A673 (cell line): ENCODE measurements at regions not wholly inside any gene's neighbourhood (a gene's known extent, or its start where the extent isn't known, plus 50 kb on each side); places are given as distances from the start of the nearest gene placed in this dataset.

ENCODE experiments used
- BruUV-seq: library from RNA; stranded (reverse); fragments of 400-500 nt; replicated peaks from 2 replicates; lab custom pipeline; 2021; lab: Mats Ljungman, UMichigan
- CTCF ChIA-PET: fragments of 300-600 bp; sonication (Branson Sonifier 250); formaldehyde crosslinking; loops from one replicate; lab custom pipeline; 2022; ENCODE audit warnings: antibody characterized with exemption; lab: Charles Lee
- POLR2A ChIA-PET: fragments of 300-600 bp; sonication (Branson Sonifier 250); formaldehyde crosslinking; loops from one replicate; lab custom pipeline; 2022; ENCODE audit warnings: antibody characterized with exemption; ENCODE audit not compliant: low non-redundant PET; lab: Charles Lee
- DNase-seq: peaks from one replicate; pipeline ENCODE4 v3.0.0-alpha.2; 2015; ENCODE audit warnings: low spot score
- H3K27ac ChIP-seq: fragments of 200-600 bp; sonication (generic); 2 replicates; pipeline ENCODE4 v1.5.1; 2016; ENCODE audit warnings: mixed run types, low read depth, mild to moderate bottlenecking, mixed read lengths, antibody characterized with exemption, low read length; ENCODE audit not compliant: poor library complexity, severe bottlenecking
- H3K27me3 ChIP-seq: fragments of 200-600 bp; sonication (generic); replicated peaks from 2 replicates; pipeline ENCODE4 v1.6.1; 2017; ENCODE audit warnings: mixed run types, low read depth, mild to moderate bottlenecking, mixed read lengths, antibody characterized with exemption, low read length; ENCODE audit not compliant: insufficient read depth, poor library complexity
- H3K36me3 ChIP-seq: fragments of 200-600 bp; sonication (generic); 2 replicates; pipeline ENCODE4 v1.6.1; 2016; ENCODE audit warnings: mixed run types, mild to moderate bottlenecking, mixed read lengths, antibody characterized with exemption, low read length; ENCODE audit not compliant: insufficient read depth, poor library complexity, severe bottlenecking
- H3K4me1 ChIP-seq: fragments of 200-600 bp; sonication (generic); 2 replicates; pipeline ENCODE4 v1.6.1; 2017; ENCODE audit warnings: mixed run types, mild to moderate bottlenecking, mixed read lengths, antibody characterized with exemption, low read length; ENCODE audit not compliant: insufficient read depth, poor library complexity, severe bottlenecking
- H3K4me3 ChIP-seq: fragments of 200-600 bp; sonication (generic); 2 replicates; pipeline ENCODE4 v1.5.1; 2016; ENCODE audit warnings: low read depth, mixed run types, mild to moderate bottlenecking, mixed read lengths, low read length; ENCODE audit not compliant: poor library complexity, severe bottlenecking
- H3K9me3 ChIP-seq: fragments of 200-600 bp; sonication (generic); 2 replicates; pipeline ENCODE4 v1.6.1; 2016; ENCODE audit warnings: mixed run types, low read depth, mild to moderate bottlenecking, mixed read lengths, antibody characterized with exemption, low read length; ENCODE audit not compliant: poor library complexity, severe bottlenecking
- CTCF ChIP-seq: fragments of 300-800, 200-600 bp; sonication (generic); conservative IDR thresholded peaks from 2 replicates; pipeline ENCODE4 v1.5.1; 2017; ENCODE audit warnings: low read depth, mild to moderate bottlenecking, antibody characterized with exemption, low read length, moderate library complexity, mixed read lengths
- EZH2 ChIP-seq: fragments of 200-600 bp; sonication (generic); IDR thresholded peaks from 2 replicates; pipeline ENCODE4 v1.6.1; 2017; ENCODE audit warnings: borderline replicate concordance, low read depth, mild to moderate bottlenecking, mixed read lengths, antibody characterized with exemption, low read length; ENCODE audit not compliant: poor library complexity, severe bottlenecking
- intact Hi-C: fragments of 100-400 bp; cut with micrococcal nuclease; formaldehyde crosslinking; loops from one replicate; pipeline ENCODE4 v1.10.0; 2022; ENCODE audit not compliant: unreplicated experiment

GRCh38 chr1:37108596-37109188 is 74.4 kb upstream of the GRIK3 start:
- no peak for DNase-seq
- no peaks in the 10 kb centered on the region for H3K4me1 ChIP-seq
- no TSS peak for BruUV-seq
- H3K27ac ChIP-seq, result no peak overlapping the region
- ChIA-PET POLR2A (interaction anchor here (0.6 kb wide), 1 partner anchor 15 kb away, joined by 4 read pairs; no protein-coding TSS in a partner anchor), CTCF (no interaction called here)
- intact Hi-C loops, result no loop called here
- no peak overlapping the region for H3K4me3 ChIP-seq
- no peaks in the 10 kb centered on the region for H3K36me3 ChIP-seq
- H3K27me3 ChIP-seq, result peaks cover 3% of the 10 kb centered on the region
- H3K9me3 ChIP-seq, result no peaks in the 10 kb centered on the region
- TF ChIP-seq CTCF, result no peak
- no peak for TF ChIP-seq EZH2

GRCh38 chr1:37112430-37112829 is 78.1 kb upstream of the GRIK3 start:
- H3K4me3 ChIP-seq, result no peak overlapping the region
- H3K27me3 ChIP-seq, result peaks cover 3% of the 10 kb centered on the region
- intact Hi-C loops, result no loop called here
- no peaks in the 10 kb centered on the region for H3K36me3 ChIP-seq
- ChIA-PET CTCF (no interaction called here), POLR2A (no interaction called here)
- no peak overlapping the region for H3K27ac ChIP-seq
- H3K4me1 ChIP-seq, result no peaks in the 10 kb centered on the region
- TF ChIP-seq CTCF, result no peak
- TF ChIP-seq EZH2, result no peak
- BruUV-seq, result no TSS peak
- no peak for DNase-seq
- H3K9me3 ChIP-seq, result no peaks in the 10 kb centered on the region

GRCh38 chr1:37113285-37113997 is 79.1 kb upstream of the GRIK3 start:
- Histone ChIP-seq H3K27ac (no peak overlapping the region), H3K4me3 (no peak overlapping the region), H3K27me3 (peaks cover 3% of the 10 kb centered on the region), H3K4me1 (no peaks in the 10 kb centered on the region), H3K36me3 (no peaks in the 10 kb centered on the region), H3K9me3 (no peaks in the 10 kb centered on the region)
- ChIA-PET POLR2A (no interaction called here), CTCF (no interaction called here)
- TF ChIP-seq CTCF (no peak), EZH2 (no peak)
- no peak for DNase-seq
- intact Hi-C loops, result no loop called here
- BruUV-seq, result no TSS peak
